Stimulated activated naive CD8-positive, alpha-beta T cell treated with anti-CD3 and anti-CD28 coated beads, Interleukin-15, amount 100 ng/mL, for 72 hours (primary cell): ENCODE measurements at regions not wholly inside any gene's neighbourhood (a gene's known extent, or its start where the extent isn't known, plus 50 kb on each side); places are given as distances from the start of the nearest gene placed in this dataset.
A peak's percentile ranks its signal among the peaks of the same experiment; 100 is the strongest.

Source experiments
- ATAC-seq: fragments of 150-1000 bp; cut with Tn5 transposase; 2 replicates; pipeline ENCODE4 v1.10.0; 2021; ENCODE audit warnings: mild to moderate bottlenecking, moderate library complexity
- DNase-seq, 2 donors: peaks; one replicate each; pipeline ENCODE4 v3.0.0; 2021 to 2022
- H3K27ac Mint-ChIP-seq, 2 donors: one replicate each; pipeline ENCODE4 v1.8.0; 2022; ENCODE audit warnings: mild to moderate bottlenecking in 2 of 2, mixed read lengths in 2 of 2, moderate library complexity in 2 of 2
- H3K27me3 Mint-ChIP-seq: one replicate; pipeline ENCODE4 v1.8.0; 2022; ENCODE audit warnings: mixed read lengths
- H3K4me1 Mint-ChIP-seq: one replicate; pipeline ENCODE4 v1.8.0; 2022; ENCODE audit warnings: mild to moderate bottlenecking, mixed read lengths
- H3K4me3 Mint-ChIP-seq, 2 donors: one replicate each; pipeline ENCODE4 v1.8.0; 2022; ENCODE audit warnings: mild to moderate bottlenecking in 2 of 2, mixed read lengths in 2 of 2, moderate library complexity in 1 of 2
- H3K9me3 Mint-ChIP-seq, 2 donors: one replicate each; pipeline ENCODE4 v1.8.0; 2022; ENCODE audit warnings: mixed read lengths in 2 of 2

DNA sequence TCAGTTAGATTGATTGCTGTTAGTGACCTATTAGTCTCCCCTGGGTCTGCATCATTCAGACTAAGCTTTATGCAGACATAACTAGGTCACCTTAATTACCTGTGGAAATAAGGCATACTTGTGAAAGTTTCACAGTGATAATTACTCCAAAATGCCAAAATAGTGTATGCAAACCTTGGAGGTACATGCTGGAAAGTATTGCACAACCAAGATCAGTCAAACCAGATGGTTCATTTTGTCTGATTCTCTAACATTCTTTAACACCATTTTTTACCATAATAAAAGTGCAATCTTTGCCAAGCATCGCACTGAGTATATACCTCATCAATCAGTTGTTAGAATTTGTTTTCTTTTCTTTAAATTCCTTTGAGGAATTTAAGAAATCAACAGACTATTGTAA is 186.3 kb upstream of the TMEFF2 start:
- H3K27ac Mint-ChIP-seq, result no peak overlapping the region
- H3K9me3 Mint-ChIP-seq, result peaks cover 0 to 12% of the 10 kb centered on the region in 2 donors
- no peaks in the 10 kb centered on the region for H3K27me3 Mint-ChIP-seq
- no peak overlapping the region for H3K4me3 Mint-ChIP-seq
- no peak for ATAC-seq
- no peaks in the 10 kb centered on the region for H3K4me1 Mint-ChIP-seq
- no peak for DNase-seq

GRCh38 chr2:192379736-192380135 is 185.0 kb upstream of the TMEFF2 start:
- no peak for ATAC-seq
- Mint-ChIP-seq H3K9me3 (peaks cover 0 to 9% of the 10 kb centered on the region in 2 donors), H3K27me3 (no peaks in the 10 kb centered on the region), H3K27ac (no peak overlapping the region), H3K4me1 (no peaks in the 10 kb centered on the region), H3K4me3 (no peak overlapping the region)
- no peak for DNase-seq

DNA sequence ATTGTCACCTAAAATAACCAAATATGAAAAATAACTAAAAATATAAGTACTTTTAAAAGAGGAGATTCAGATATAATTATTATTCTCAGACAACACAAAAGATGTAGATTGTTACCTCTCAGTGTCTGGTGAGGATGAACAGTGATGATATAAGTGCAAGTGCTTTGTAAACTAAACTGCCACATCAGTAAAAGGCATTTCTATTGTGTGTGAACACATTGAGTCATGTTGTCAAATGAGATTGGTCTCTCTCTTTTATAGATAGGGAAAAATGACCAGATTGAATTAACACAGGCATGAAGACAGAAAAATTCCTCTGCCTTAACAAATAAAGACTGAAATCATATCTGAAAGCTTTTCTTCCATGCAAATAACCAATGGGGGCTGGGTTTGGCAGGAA is 182.4 kb upstream of the TMEFF2 start:
- Mint-ChIP-seq H3K4me1 (no peaks in the 10 kb centered on the region), H3K9me3 (no peaks in the 10 kb centered on the region), H3K4me3 (no peak overlapping the region), H3K27me3 (no peaks in the 10 kb centered on the region), H3K27ac (no peak overlapping the region)
- ATAC-seq, result no peak
- DNase-seq, result no peak

GRCh38 chr2:192373754-192374153 is 179.0 kb upstream of the TMEFF2 start:
- DNase-seq (no peak), ATAC-seq (no peak)
- Mint-ChIP-seq H3K9me3 (no peaks in the 10 kb centered on the region), H3K27ac (no peak overlapping the region), H3K27me3 (no peaks in the 10 kb centered on the region), H3K4me1 (no peaks in the 10 kb centered on the region), H3K4me3 (no peak overlapping the region)

DNA sequence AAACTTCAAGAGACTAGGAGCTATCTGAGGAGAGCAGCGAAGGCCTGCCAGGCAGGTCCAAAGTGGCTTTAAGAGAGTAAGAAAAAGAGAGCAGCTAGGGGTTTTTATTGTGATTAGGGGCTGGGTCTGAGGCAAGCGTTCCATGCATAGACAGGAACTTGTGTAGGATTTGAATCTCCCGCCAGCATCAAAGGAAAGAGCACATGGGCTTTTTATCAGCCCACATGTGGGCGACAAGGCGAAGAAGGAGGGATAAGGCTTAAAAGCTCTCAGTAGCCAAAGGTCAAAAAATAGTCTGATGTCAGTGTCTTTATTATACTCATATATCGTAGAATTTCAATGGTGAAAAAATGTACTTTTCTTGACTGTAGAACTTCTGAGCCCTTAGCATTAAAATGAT is 178.5 kb upstream of the TMEFF2 start:
- H3K27ac Mint-ChIP-seq, result no peak overlapping the region
- no peaks in the 10 kb centered on the region for H3K9me3 Mint-ChIP-seq
- no peak overlapping the region for H3K4me3 Mint-ChIP-seq
- H3K27me3 Mint-ChIP-seq, result no peaks in the 10 kb centered on the region
- DNase-seq (no peak), ATAC-seq (no peak)
- H3K4me1 Mint-ChIP-seq, result no peaks in the 10 kb centered on the region

GRCh38 chr2:192369969-192370368 is 175.2 kb upstream of the TMEFF2 start:
- no peaks in the 10 kb centered on the region for H3K27me3 Mint-ChIP-seq
- no peaks in the 10 kb centered on the region for H3K4me1 Mint-ChIP-seq
- no peak for DNase-seq
- no peaks in the 10 kb centered on the region for H3K9me3 Mint-ChIP-seq
- no peak overlapping the region for H3K27ac Mint-ChIP-seq
- ATAC-seq, result no peak
- no peak overlapping the region for H3K4me3 Mint-ChIP-seq

GRCh38 chr2:192357217-192357616 is 162.5 kb upstream of the TMEFF2 start:
- no peak for DNase-seq
- Mint-ChIP-seq H3K27ac (no peak overlapping the region), H3K9me3 (peaks cover 7 to 9% of the 10 kb centered on the region in 2 donors), H3K4me1 (no peaks in the 10 kb centered on the region), H3K4me3 (no peak overlapping the region), H3K27me3 (no peaks in the 10 kb centered on the region)
- ATAC-seq, result no peak

GRCh38 chr2:192354512-192355244 is 159.9 kb upstream of the TMEFF2 start:
- H3K4me1 Mint-ChIP-seq, result no peaks in the 10 kb centered on the region
- no peak for DNase-seq
- no peak overlapping the region for H3K4me3 Mint-ChIP-seq
- no peaks in the 10 kb centered on the region for H3K27me3 Mint-ChIP-seq
- no peaks in the 10 kb centered on the region for H3K9me3 Mint-ChIP-seq
- H3K27ac Mint-ChIP-seq, result no peak overlapping the region
- no peak for ATAC-seq

DNA sequence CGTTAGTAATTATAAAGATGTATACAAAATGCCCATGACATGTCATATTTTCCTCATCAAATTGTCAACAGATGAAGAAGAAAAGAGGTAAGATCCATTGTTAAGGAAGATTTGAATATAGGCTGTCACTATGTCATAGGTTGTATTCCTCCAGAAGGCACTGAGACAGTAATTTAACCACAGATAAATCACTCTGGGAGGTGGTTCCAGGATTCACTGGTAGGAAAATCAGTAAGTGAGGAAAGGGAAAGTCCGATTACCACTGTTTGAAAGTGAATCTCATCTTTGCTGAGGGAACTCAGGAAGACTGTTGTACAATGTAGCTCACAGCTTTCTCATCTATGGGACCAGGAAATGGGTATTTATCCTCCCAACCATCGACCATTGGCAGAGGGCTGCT is 152.8 kb upstream of the TMEFF2 start:
- H3K9me3 Mint-ChIP-seq, result no peaks in the 10 kb centered on the region
- no peak for ATAC-seq
- no peak overlapping the region for H3K4me3 Mint-ChIP-seq
- H3K27ac Mint-ChIP-seq, result no peak overlapping the region
- H3K27me3 Mint-ChIP-seq, result no peaks in the 10 kb centered on the region
- DNase-seq, result no peak
- H3K4me1 Mint-ChIP-seq, result no peaks in the 10 kb centered on the region

GRCh38 chr2:192345287-192345686 is 150.6 kb upstream of the TMEFF2 start:
- no peak for DNase-seq
- ATAC-seq, result no peak
- H3K4me3 Mint-ChIP-seq, result no peak overlapping the region
- H3K27ac Mint-ChIP-seq, result no peak overlapping the region
- no peaks in the 10 kb centered on the region for H3K27me3 Mint-ChIP-seq
- peaks cover 0 to 4% of the 10 kb centered on the region in 2 donors for H3K9me3 Mint-ChIP-seq
- no peaks in the 10 kb centered on the region for H3K4me1 Mint-ChIP-seq

- ATAC-seq (no peak), DNase-seq (no peak)
- Mint-ChIP-seq H3K9me3 (no peaks in the 10 kb centered on the region), H3K27me3 (no peaks in the 10 kb centered on the region), H3K4me3 (no peak overlapping the region), H3K27ac (no peak overlapping the region), H3K4me1 (no peaks in the 10 kb centered on the region)
Measured at GRCh38 chr2:192333642-192334041, 138.9 kb upstream of the TMEFF2 start.

DNA sequence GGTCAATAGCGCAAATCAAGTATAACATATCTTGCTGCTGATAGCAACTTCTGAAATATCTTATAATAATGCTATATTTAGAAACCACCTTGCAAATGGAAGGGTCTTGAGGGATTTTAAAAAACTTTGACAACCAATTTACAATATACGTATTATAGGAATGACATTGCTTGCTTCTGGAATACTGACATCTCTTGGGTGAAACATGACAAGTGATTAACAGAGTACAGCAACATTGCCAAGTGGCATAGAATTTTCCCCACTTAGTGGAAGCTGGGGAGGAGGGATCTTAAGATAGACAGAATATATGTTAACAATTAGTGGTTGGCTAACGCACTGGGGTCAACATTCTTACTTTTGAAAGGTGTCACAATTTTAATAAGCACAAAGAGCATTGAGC is 133.6 kb upstream of the TMEFF2 start:
- DNase-seq (no peak), ATAC-seq (no peak)
- Mint-ChIP-seq H3K9me3 (no peaks in the 10 kb centered on the region), H3K4me1 (no peaks in the 10 kb centered on the region), H3K27ac (no peak overlapping the region), H3K4me3 (no peak overlapping the region), H3K27me3 (no peaks in the 10 kb centered on the region)

DNA sequence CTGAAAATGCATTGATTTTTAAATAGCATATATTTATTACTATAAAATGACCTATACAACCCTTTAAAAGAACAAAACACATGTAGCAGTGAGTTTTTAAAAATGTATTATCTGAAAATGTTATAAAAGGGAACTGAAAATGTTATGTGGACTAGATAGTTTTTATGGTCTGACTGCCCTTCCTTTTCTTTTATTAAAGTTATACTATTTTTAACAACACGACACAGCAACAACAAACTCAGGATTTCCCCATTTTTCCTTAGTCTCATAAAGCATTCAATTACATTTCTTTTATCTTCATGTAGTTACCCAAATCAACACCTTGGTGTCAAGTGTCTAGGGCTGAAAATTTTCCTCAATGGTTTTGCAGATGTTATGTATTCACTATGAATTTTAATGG is 132.8 kb upstream of the TMEFF2 start:
- no peak overlapping the region for H3K27ac Mint-ChIP-seq
- no peak for ATAC-seq
- H3K9me3 Mint-ChIP-seq, result no peaks in the 10 kb centered on the region
- no peaks in the 10 kb centered on the region for H3K4me1 Mint-ChIP-seq
- no peak overlapping the region for H3K4me3 Mint-ChIP-seq
- H3K27me3 Mint-ChIP-seq, result no peaks in the 10 kb centered on the region
- DNase-seq, result no peak

GRCh38 chr2:192315543-192315942 is 120.8 kb upstream of the TMEFF2 start:
- no peaks in the 10 kb centered on the region for H3K9me3 Mint-ChIP-seq
- H3K4me1 Mint-ChIP-seq, result no peaks in the 10 kb centered on the region
- no peak overlapping the region for H3K4me3 Mint-ChIP-seq
- H3K27me3 Mint-ChIP-seq, result no peaks in the 10 kb centered on the region
- no peak overlapping the region for H3K27ac Mint-ChIP-seq
- ATAC-seq (no peak), DNase-seq (no peak)

GRCh38 chr2:192314800-192315481 is 120.2 kb upstream of the TMEFF2 start:
- H3K27ac Mint-ChIP-seq, result no peak overlapping the region

GRCh38 chr2:192313773-192314172 is 119.0 kb upstream of the TMEFF2 start:
- no peak for DNase-seq
- Mint-ChIP-seq H3K4me1 (no peaks in the 10 kb centered on the region), H3K27me3 (no peaks in the 10 kb centered on the region), H3K4me3 (no peak overlapping the region), H3K9me3 (no peaks in the 10 kb centered on the region), H3K27ac (no peak overlapping the region)
- peak; percentile 31 for ATAC-seq

More at GRCh38 chr2:192314800-192315481, 120.2 kb upstream of the TMEFF2 start:
- Mint-ChIP-seq H3K9me3 (no peaks in the 10 kb centered on the region), H3K4me1 (no peaks in the 10 kb centered on the region), H3K27me3 (no peaks in the 10 kb centered on the region), H3K4me3 (no peak overlapping the region)
- DNase-seq, result no peak
- peak; percentile 33 for ATAC-seq
